Choroid plexus epithelial cell (primary cell): ENCODE measurements at regions not wholly inside any gene's neighbourhood (a gene's known extent, or its start where the extent isn't known, plus 50 kb on each side); places are given as distances from the start of the nearest gene placed in this dataset.

Source experiments
- DNase-seq: peaks from one replicate; pipeline ENCODE4 v3.0.0-alpha.2; 2010; ENCODE audit warnings: low read depth
- H3K4me3 ChIP-seq: 2 replicates; pipeline ENCODE4 v1.5.1; 2011; ENCODE audit warnings: low read depth, mild to moderate bottlenecking, control low read depth, low read length, moderate library complexity
- TF ChIP-seq, protein P1 (sequence below): conservative IDR thresholded peaks from 2 replicates; pipeline ENCODE4 v1.5.1; 2011; ENCODE audit warnings: low read depth, mild to moderate bottlenecking, control low read depth, inconsistent platforms, low read length, moderate library complexity

DNA sequence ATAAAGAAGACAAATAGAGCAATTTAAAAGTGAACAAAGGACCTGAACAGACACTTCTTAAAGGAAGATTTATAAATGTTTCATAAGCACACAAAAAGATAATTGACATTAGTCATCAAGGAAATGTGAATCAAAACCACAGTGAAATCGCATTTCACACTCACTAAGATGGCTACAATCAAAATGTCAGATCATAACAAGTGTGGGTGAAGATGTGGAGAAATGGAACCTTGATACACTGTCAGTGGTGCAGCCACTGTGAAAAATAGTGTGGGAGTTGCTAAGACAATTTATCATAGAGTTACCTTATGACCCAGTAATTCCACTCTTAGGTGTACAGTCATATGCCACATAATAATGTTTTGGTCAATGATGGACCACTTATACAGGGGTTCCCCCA, 54.5 kb upstream of the HTR4 start:
- H3K4me3 ChIP-seq: no peak overlapping the region
- TF ChIP-seq, protein P1, sequence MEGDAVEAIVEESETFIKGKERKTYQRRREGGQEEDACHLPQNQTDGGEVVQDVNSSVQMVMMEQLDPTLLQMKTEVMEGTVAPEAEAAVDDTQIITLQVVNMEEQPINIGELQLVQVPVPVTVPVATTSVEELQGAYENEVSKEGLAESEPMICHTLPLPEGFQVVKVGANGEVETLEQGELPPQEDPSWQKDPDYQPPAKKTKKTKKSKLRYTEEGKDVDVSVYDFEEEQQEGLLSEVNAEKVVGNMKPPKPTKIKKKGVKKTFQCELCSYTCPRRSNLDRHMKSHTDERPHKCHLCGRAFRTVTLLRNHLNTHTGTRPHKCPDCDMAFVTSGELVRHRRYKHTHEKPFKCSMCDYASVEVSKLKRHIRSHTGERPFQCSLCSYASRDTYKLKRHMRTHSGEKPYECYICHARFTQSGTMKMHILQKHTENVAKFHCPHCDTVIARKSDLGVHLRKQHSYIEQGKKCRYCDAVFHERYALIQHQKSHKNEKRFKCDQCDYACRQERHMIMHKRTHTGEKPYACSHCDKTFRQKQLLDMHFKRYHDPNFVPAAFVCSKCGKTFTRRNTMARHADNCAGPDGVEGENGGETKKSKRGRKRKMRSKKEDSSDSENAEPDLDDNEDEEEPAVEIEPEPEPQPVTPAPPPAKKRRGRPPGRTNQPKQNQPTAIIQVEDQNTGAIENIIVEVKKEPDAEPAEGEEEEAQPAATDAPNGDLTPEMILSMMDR: no peak
- DNase-seq: no peak

DNA sequence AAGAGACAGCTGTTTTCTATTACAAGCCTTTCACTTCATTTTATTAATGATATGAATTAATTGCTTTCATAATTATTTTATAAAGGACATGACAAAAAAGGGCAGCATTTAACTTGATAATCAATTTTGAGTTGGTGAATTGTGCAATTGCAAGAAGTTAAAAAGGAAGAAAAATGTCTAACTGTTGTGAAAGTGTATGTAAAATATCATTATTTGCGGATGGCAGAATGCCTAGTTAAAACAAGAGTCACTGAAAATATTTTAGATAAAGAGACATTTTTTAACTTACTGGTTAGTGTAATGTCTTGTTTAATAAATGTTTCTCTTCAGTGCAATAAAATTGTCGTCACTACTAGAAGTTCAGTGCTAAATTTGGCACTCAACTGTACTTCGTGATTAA, 57.6 kb upstream of the HTR4 start:
- no peak for DNase-seq
- H3K4me3 ChIP-seq: no peak overlapping the region
- TF ChIP-seq, protein P1: no peak

DNA sequence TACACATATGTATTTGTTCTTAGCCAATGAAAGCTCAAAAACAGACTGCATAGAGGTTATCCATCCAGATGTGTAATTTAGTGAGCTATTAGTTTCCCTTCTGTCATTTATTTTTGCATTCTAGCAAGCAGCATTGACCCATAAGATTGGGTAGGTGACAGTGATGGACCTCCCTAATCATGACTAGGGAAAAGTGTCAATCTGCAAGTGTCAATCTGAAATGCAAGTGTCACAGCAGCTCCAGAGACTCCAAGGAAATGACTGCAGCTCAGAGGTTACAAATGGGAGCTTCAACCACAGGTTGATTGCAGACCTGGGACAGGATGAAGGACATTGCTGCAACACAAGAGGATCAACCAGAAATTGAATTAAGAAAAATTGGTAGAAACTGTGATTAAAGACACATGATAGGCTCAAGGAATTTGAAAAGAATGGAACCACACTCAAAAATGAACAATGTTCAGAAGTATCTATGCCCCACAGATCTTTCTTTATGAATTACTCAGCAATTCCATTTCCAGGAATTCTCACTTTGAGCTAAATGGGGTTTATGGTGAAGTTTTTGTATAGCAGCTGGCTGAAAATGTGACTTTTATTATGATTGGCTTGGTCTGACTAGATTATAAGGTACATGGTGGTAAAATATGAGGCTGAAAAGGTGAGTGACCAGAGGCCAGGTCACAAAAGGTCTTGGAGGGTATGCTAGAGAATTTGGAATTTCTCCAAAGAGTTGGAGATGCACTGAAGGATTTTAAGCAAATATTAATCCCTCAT, 59.6 kb upstream of the HTR4 start:
- TF ChIP-seq, protein P1: no peak
- no peak overlapping the region for H3K4me3 ChIP-seq
- DNase-seq: no peak

DNA sequence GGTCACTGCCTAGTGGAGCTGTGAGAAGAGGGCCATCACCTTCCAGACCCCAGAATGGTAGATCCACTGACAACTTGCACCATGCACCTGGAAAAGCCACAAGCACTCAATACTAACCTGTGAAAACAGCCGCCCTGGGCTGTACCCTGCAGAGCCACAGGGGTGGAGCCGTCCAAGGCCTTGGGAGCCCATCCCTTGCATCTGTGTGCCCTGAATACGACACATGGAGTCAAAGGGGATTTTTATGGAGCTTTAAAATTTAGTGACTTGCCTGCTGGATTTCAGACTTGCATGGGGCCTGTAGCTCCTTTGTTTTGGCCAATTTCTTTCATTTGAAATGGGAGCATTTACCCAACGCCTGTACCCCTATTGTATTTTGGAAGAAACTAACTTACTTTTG, 62.4 kb upstream of the HTR4 start:
- H3K4me3 ChIP-seq: no peak overlapping the region
- no peak for DNase-seq
- TF ChIP-seq, protein P1: no peak

DNA sequence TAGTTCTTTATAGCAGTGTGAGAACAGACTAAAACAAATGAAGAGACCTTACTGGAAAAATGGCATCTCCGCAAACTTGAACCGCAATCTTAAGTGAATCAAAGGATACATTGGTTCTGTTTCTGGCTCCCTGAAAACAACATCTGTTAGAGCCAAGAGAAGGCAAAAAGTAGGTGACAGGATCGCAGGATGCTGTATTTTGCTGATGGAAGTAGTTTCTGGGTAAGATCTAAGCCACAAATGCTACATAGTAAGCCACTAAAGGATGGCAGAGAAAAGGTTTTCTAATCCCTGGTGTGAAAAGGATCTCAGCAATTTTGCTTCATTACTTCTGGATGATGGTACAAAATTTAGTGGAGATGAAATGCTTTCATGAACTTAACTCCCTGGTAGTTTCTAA, 63.3 kb upstream of the HTR4 start:
- H3K4me3 ChIP-seq: no peak overlapping the region
- no peak for DNase-seq
- TF ChIP-seq, protein P1: no peak

DNA sequence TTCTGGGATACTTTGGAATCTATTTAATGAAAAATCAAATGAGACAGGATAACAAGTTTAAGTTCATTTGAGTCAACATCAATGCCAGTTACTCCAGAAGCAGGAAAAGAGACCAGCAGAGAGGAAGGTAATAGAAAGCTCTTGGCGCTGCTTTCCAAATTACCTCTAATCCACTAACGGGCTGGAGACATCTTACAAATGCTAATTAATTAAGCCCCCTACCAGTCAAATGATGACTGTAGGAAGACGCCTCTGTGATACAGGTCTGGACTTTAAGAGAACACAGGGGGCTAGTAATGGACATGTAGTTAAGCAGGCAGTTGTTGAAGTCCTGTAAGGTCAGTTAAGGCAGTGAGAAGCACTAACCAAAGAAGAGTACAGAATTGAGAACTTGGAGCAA, 65.3 kb upstream of the HTR4 start:
- no peak overlapping the region for H3K4me3 ChIP-seq
- DNase-seq: no peak
- TF ChIP-seq, protein P1: no peak

DNA sequence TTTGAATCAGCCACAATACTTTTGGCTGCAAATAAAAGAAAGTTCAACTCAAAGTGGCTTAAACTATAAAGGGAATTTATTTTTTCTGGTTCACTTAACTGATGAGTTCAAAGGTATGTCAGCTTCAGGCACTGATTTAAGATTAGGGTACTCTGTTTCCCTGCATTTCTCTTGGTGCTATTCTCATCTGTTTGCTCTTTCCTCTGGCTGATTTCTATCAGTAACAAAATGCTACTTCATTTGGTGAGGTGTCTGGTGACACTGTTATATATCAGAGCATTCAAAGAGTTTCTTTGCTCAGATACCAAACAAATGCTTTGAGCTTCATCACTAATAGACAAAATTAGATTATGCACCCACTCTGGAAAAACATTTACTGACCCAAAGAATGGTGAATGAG, 65.9 kb upstream of the HTR4 start:
- TF ChIP-seq, protein P1: no peak
- H3K4me3 ChIP-seq: no peak overlapping the region
- no peak for DNase-seq
